ENCODE measurements at regions not wholly inside any gene's neighbourhood (a gene's known extent, or its start where the extent isn't known, plus 50 kb on each side); places are given as distances from the start of the nearest gene placed in this dataset.

GRCh38 chr5:2148312-2149194 lies 265.8 kb upstream of the IRX4 start:
- peaks cover 2% of the 10 kb centered on the region; the same call in 1 of the 2 replicates for H3K27me3 ChIP-seq (ENCODE audit: control insufficient read depth, low read length)
- H3K79me2 ChIP-seq (ENCODE audit: control insufficient read depth, low read length), result no peaks in the 10 kb centered on the region
- no peaks in the 10 kb centered on the region for H3K4me1 ChIP-seq (ENCODE audit: control insufficient read depth, low read length)
- TF ChIP-seq EZH2phosphoT487 (IDR thresholded peaks at IDR 0.05; ENCODE audit: borderline replicate concordance, low read length) (no peak), CTCF (IDR thresholded peaks at IDR 0.05; ENCODE audit: low read depth, low read length, poor library complexity, severe bottlenecking) (no peak)
- no peak overlapping the region for H3K4me2 ChIP-seq (ENCODE audit: low read length)
- no peaks in the 10 kb centered on the region for H3K9me2 ChIP-seq (replicated peaks; ENCODE audit: control insufficient read depth, low read length)
- no peaks in the 10 kb centered on the region for H3K36me3 ChIP-seq (ENCODE audit: control insufficient read depth, low read length)
- no peaks in the 10 kb centered on the region for H3F3A ChIP-seq (ENCODE audit: control insufficient read depth, insufficient read depth)
- H3K4me3 ChIP-seq (ENCODE audit: low read length), result no peak overlapping the region
- no peak overlapping the region for H3K27ac ChIP-seq (ENCODE audit: low read depth, low read length)
- no peaks in the 10 kb centered on the region for H3K9me3 ChIP-seq (ENCODE audit: control insufficient read depth, insufficient read depth, low read length)
- H4K20me1 ChIP-seq (ENCODE audit: control insufficient read depth, insufficient read depth, low read depth, low read length), result no peaks in the 10 kb centered on the region

- no peak overlapping the region for H3K4me2 ChIP-seq (ENCODE audit: low read length)
- H3K27ac ChIP-seq (ENCODE audit: low read depth, low read length), result no peak overlapping the region
- H3K9me3 ChIP-seq (ENCODE audit: control insufficient read depth, insufficient read depth, low read length), result no peaks in the 10 kb centered on the region
- H4K20me1 ChIP-seq (ENCODE audit: control insufficient read depth, insufficient read depth, low read depth, low read length), result no peaks in the 10 kb centered on the region
- TF ChIP-seq CTCF (IDR thresholded peaks at IDR 0.05; ENCODE audit: low read depth, low read length, poor library complexity, severe bottlenecking) (no peak), EZH2phosphoT487 (IDR thresholded peaks at IDR 0.05; ENCODE audit: borderline replicate concordance, low read length) (no peak)
- no peaks in the 10 kb centered on the region for H3K4me1 ChIP-seq (ENCODE audit: control insufficient read depth, low read length)
- no peaks in the 10 kb centered on the region for H3F3A ChIP-seq (ENCODE audit: control insufficient read depth, insufficient read depth)
- peaks cover 2% of the 10 kb centered on the region; the same call in 1 of the 2 replicates for H3K27me3 ChIP-seq (ENCODE audit: control insufficient read depth, low read length)
- H3K9me2 ChIP-seq (replicated peaks; ENCODE audit: control insufficient read depth, low read length), result no peaks in the 10 kb centered on the region
- H3K4me3 ChIP-seq (ENCODE audit: low read length), result no peak overlapping the region
- H3K36me3 ChIP-seq (ENCODE audit: control insufficient read depth, low read length), result no peaks in the 10 kb centered on the region
- no peaks in the 10 kb centered on the region for H3K79me2 ChIP-seq (ENCODE audit: control insufficient read depth, low read length)
These were observed 265.0 kb upstream of the IRX4 start for GRCh38 chr5:2147504-2148311.

GRCh38 chr5:2143646-2144353 lies 261.1 kb upstream of the IRX4 start:
- peaks cover under 1% of the 10 kb centered on the region; the same call in 1 of the 2 replicates for H3K27me3 ChIP-seq (ENCODE audit: control insufficient read depth, low read length)
- H3K9me2 ChIP-seq (replicated peaks; ENCODE audit: control insufficient read depth, low read length), result no peaks in the 10 kb centered on the region
- TF ChIP-seq CTCF (IDR thresholded peaks at IDR 0.05; ENCODE audit: low read depth, low read length, poor library complexity, severe bottlenecking) (no peak), EZH2phosphoT487 (IDR thresholded peaks at IDR 0.05; ENCODE audit: borderline replicate concordance, low read length) (no peak)
- H3K4me1 ChIP-seq (ENCODE audit: control insufficient read depth, low read length), result no peaks in the 10 kb centered on the region
- no peaks in the 10 kb centered on the region for H3K9me3 ChIP-seq (ENCODE audit: control insufficient read depth, insufficient read depth, low read length)
- H3K4me2 ChIP-seq (ENCODE audit: low read length), result no peak overlapping the region
- no peaks in the 10 kb centered on the region for H4K20me1 ChIP-seq (ENCODE audit: control insufficient read depth, insufficient read depth, low read depth, low read length)
- no peak overlapping the region for H3K4me3 ChIP-seq (ENCODE audit: low read length)
- H3K36me3 ChIP-seq (ENCODE audit: control insufficient read depth, low read length), result no peaks in the 10 kb centered on the region
- no peaks in the 10 kb centered on the region for H3F3A ChIP-seq (ENCODE audit: control insufficient read depth, insufficient read depth)
- no peak overlapping the region for H3K27ac ChIP-seq (ENCODE audit: low read depth, low read length)
- no peaks in the 10 kb centered on the region for H3K79me2 ChIP-seq (ENCODE audit: control insufficient read depth, low read length)

Measured in DOHH2 (cell line).